Mammary epithelial cell (primary cell): ENCODE measurements at regions not wholly inside any gene's neighbourhood (a gene's known extent, or its start where the extent isn't known, plus 50 kb on each side); places are given as distances from the start of the nearest gene placed in this dataset.

Source experiments
- CTCF ChIP-seq, 2 donors: IDR thresholded peaks in 1 of 2; conservative IDR thresholded peaks in 1 of 2; 2 replicates each; pipeline ENCODE4 v1.5.1; 2011 to 2012; ENCODE audit warnings: inconsistent platforms in 2 of 2, low read length in 2 of 2, mild to moderate bottlenecking in 2 of 2, control low read depth in 1 of 2, low read depth in 1 of 2; ENCODE audit not compliant: insufficient read depth in 1 of 2; ENCODE audit errors: extremely low read depth in 1 of 2
- EZH2 ChIP-seq: IDR thresholded peaks from 2 replicates; pipeline ENCODE4 v1.6.1; 2012; ENCODE audit warnings: low read length, inconsistent platforms, borderline replicate concordance

GRCh38 chr7:79874797-79875196 lies 259.8 kb upstream of the GNAI1 start:
- no peak for TF ChIP-seq CTCF (conservative IDR thresholded peaks at IDR 0.05 in 1 of 2, IDR thresholded peaks at IDR 0.05 in 1 of 2; ENCODE audit: extremely low read depth in 1 of 2, insufficient read depth in 1 of 2, low read depth in 1 of 2, low read length in 2 of 2)
- no peak for TF ChIP-seq EZH2
